HEK293 (cell line): ENCODE measurements at regions not wholly inside any gene's neighbourhood (a gene's known extent, or its start where the extent isn't known, plus 50 kb on each side); places are given as distances from the start of the nearest gene placed in this dataset.
A peak's percentile ranks its signal among the peaks of the same experiment; 100 is the strongest.
"Not testable (repeated sequence)": the region's sequence is repeated elsewhere in the genome, so short reads cannot be mapped to it uniquely, and the experiment has no call there.

Source experiments
- CTCF ChIA-PET: fragments of 350-600 bp; formaldehyde crosslinking; extraction: SDS; loops from one replicate; lab custom pipeline; 2021; ENCODE audit warnings: antibody characterized with exemption; lab: Yijun Ruan, JAX
- POLR2A ChIA-PET: fragments of 300-600 bp; formaldehyde crosslinking; extraction: SDS; loops from one replicate; lab custom pipeline; 2020; ENCODE audit warnings: antibody characterized with exemption, inconsistent platforms; lab: Yijun Ruan, JAX
- H3K27ac ChIP-seq: fragments of 200-500 bp; sonication (Bioruptor generic); 2 replicates; pipeline ENCODE4 v1.5.1; 2014; ENCODE audit warnings: low read depth, low read length, control low read depth, inconsistent platforms; ENCODE audit errors: extremely low read depth
- H3K36me3 ChIP-seq, 2 experiments: fragments of 200-500 bp in 1 of 2; sonication (Bioruptor generic) in 1 of 2; 1 replicate in 1 of 2; 2 replicates in 1 of 2; pipeline ENCODE4 v1.5.1; 2014 to 2017; ENCODE audit warnings: inconsistent platforms in 2 of 2, low read length in 2 of 2; ENCODE audit not compliant: control insufficient read depth in 2 of 2, insufficient read depth in 1 of 2
- H3K4me1 ChIP-seq: fragments of 200-500 bp; sonication (Bioruptor generic); 2 replicates; pipeline ENCODE4 v1.5.1; 2014; ENCODE audit warnings: mild to moderate bottlenecking, low read length, inconsistent platforms; ENCODE audit not compliant: control insufficient read depth, insufficient read depth
- H3K4me3 ChIP-seq: 2 replicates; pipeline ENCODE4 v1.5.1; 2011; ENCODE audit warnings: low read depth, mild to moderate bottlenecking, control low read depth, low read length, moderate library complexity
- H3K9me3 ChIP-seq: fragments of 200-500 bp; sonication (Bioruptor generic); 2 replicates; pipeline ENCODE4 v1.5.1; 2014; ENCODE audit warnings: low read depth, low read length, inconsistent platforms; ENCODE audit not compliant: control insufficient read depth, insufficient read depth
- FEZF1 ChIP-seq: fragments of 450-650 bp; formaldehyde crosslinking; IDR thresholded peaks from 2 replicates; pipeline ENCODE4 v1.5.1; 2016; ENCODE audit warnings: missing biosample characterization, missing genetic modification characterization
- GFI1B ChIP-seq: fragments of 450-650 bp; formaldehyde crosslinking; IDR thresholded peaks from 2 replicates; pipeline ENCODE4 v1.5.1; 2016; ENCODE audit warnings: missing biosample characterization, missing genetic modification characterization
- IKZF3 ChIP-seq: fragments of 450-650 bp; IDR thresholded peaks from 2 replicates; pipeline ENCODE4 v1.5.0; 2018; ENCODE audit warnings: missing biosample characterization, mild to moderate bottlenecking, missing genetic modification characterization, moderate library complexity
- KLF8 ChIP-seq: fragments of 450-650 bp; formaldehyde crosslinking; IDR thresholded peaks from 2 replicates; pipeline ENCODE4 v1.5.1; 2016; ENCODE audit warnings: missing biosample characterization, missing genetic modification characterization
- SETDB1 ChIP-seq: IDR thresholded peaks from one replicate; pipeline ENCODE4 v1.6.1; 2017; ENCODE audit warnings: mild to moderate bottlenecking, low read length, moderate library complexity, mixed read lengths; ENCODE audit not compliant: insufficient read length
- ZNF26 ChIP-seq: fragments of 450-650 bp; formaldehyde crosslinking; IDR thresholded peaks from 2 replicates; pipeline ENCODE4 v1.5.1; 2016; ENCODE audit warnings: missing biosample characterization, missing genetic modification characterization
- ZNF302 ChIP-seq: fragments of 450-650 bp; formaldehyde crosslinking; IDR thresholded peaks from 2 replicates; pipeline ENCODE4 v1.5.1; 2016; ENCODE audit warnings: missing biosample characterization, missing genetic modification characterization, low read depth
- ZNF362 ChIP-seq: fragments of 450-650 bp; formaldehyde crosslinking; IDR thresholded peaks from 2 replicates; pipeline ENCODE4 v1.5.1; 2016; ENCODE audit warnings: missing biosample characterization, missing genetic modification characterization
- ZNF449 ChIP-seq: fragments of 450-650 bp; formaldehyde crosslinking; IDR thresholded peaks from 2 replicates; pipeline ENCODE4 v1.5.1; 2017; ENCODE audit warnings: missing biosample characterization, mild to moderate bottlenecking, missing genetic modification characterization, moderate library complexity
- ZNF555 ChIP-seq: fragments of 450-650 bp; formaldehyde crosslinking; conservative IDR thresholded peaks from 2 replicates; pipeline ENCODE4 v1.5.1; 2017; ENCODE audit warnings: missing biosample characterization, mild to moderate bottlenecking, missing genetic modification characterization, inconsistent platforms
- ZNF843 ChIP-seq: fragments of 450-650 bp; formaldehyde crosslinking; IDR thresholded peaks from 2 replicates; pipeline ENCODE4 v1.5.1; 2016; ENCODE audit warnings: missing biosample characterization, missing genetic modification characterization

- TF ChIP-seq ZNF362 (tag by site-specific recombination), result no peak
- no peak for TF ChIP-seq FEZF1 (tag by site-specific recombination)
- no peak for TF ChIP-seq ZNF449 (tag by site-specific recombination)
- TF ChIP-seq GFI1B (tag by site-specific recombination), result no peak
Measured at GRCh38 chr11:116678887-116679286, 93.9 kb downstream of the BUD13 start (continued).

- CTCF ChIA-PET, H3K4me1 ChIP-seq, POLR2A ChIA-PET, H3K36me3 ChIP-seq, H3K9me3 ChIP-seq, H3K27ac ChIP-seq, H3K4me3 ChIP-seq: not testable (repeated sequence)
Measured at GRCh38 chr11:116667318-116667717, 105.5 kb downstream of the BUD13 start.

GRCh38 chr11:116666673-116667249 is 106.0 kb downstream of the BUD13 start:
- CTCF ChIA-PET, result interaction anchor here (0.6 to 0.7 kb wide), 2 partner anchors 469 to 1442 kb away, joined by 3 read pairs; no protein-coding TSS in a partner anchor
- H3K36me3 ChIP-seq, H3K4me3 ChIP-seq, H3K4me1 ChIP-seq, POLR2A ChIA-PET, H3K27ac ChIP-seq, H3K9me3 ChIP-seq: not testable (repeated sequence)

GRCh38 chr11:116665523-116665922 is 107.3 kb downstream of the BUD13 start:
- ChIA-PET CTCF (interaction anchor here (1.3 kb wide), 2 partner anchors 23 to 26 kb away, joined by 4 to 5 read pairs; no protein-coding TSS in a partner anchor), POLR2A (no interaction called here)
- peak; percentile 71 for TF ChIP-seq SETDB1
- no peak for TF ChIP-seq ZNF555 (tag by site-specific recombination)
- no peaks in the 10 kb centered on the region for H3K4me1 ChIP-seq
- no peaks in the 10 kb centered on the region for H3K9me3 ChIP-seq
- H3K36me3 ChIP-seq, result no peaks in the 10 kb centered on the region
- no peak overlapping the region for H3K4me3 ChIP-seq
- no peak overlapping the region for H3K27ac ChIP-seq

- Histone ChIP-seq H3K36me3 (no peaks in the 10 kb centered on the region), H3K9me3 (no peaks in the 10 kb centered on the region), H3K4me3 (no peak overlapping the region), H3K4me1 (no peaks in the 10 kb centered on the region), H3K27ac (no peak overlapping the region)
- no peak for TF ChIP-seq IKZF3 (tag by site-specific recombination)
- no peak for TF ChIP-seq ZNF843 (tag by site-specific recombination)
- TF ChIP-seq ZNF26 (tag by site-specific recombination), result no peak
- no peak for TF ChIP-seq KLF8 (tag by site-specific recombination)
- TF ChIP-seq ZNF302 (tag by site-specific recombination), result no peak
- ChIA-PET CTCF (interaction anchor here (1.0 kb wide), 1 partner anchor 20 kb away, joined by 3 read pairs; no protein-coding TSS in a partner anchor), POLR2A (no interaction called here)
Measured at GRCh38 chr11:116661056-116661455, 111.7 kb downstream of the BUD13 start.
